ENCODE measurements at regions not wholly inside any gene's neighbourhood (a gene's known extent, or its start where the extent isn't known, plus 50 kb on each side); places are given as distances from the start of the nearest gene placed in this dataset.

GRCh38 chr9:4922730-4923129 lies 62.3 kb upstream of the JAK2 start:
- no peak for TF ChIP-seq CTCF (IDR thresholded peaks at IDR 0.05 in 2 of 3, conservative IDR thresholded peaks at IDR 0.05 in 1 of 3; ENCODE audit: borderline replicate concordance in 1 of 3, insufficient read depth in 1 of 3, low read depth in 2 of 3, low read length in 2 of 3)
- no peak for TF ChIP-seq POLR2A (IDR thresholded peaks at IDR 0.05; ENCODE audit: borderline replicate concordance, extremely low read depth, insufficient read depth, insufficient read length)
- no peak for TF ChIP-seq ZNF274 (IDR thresholded peaks at IDR 0.05; ENCODE audit: low read depth, low read length)
- TF ChIP-seq EGR1 (IDR thresholded peaks at IDR 0.05; ENCODE audit: low read depth), result no peak
- TF ChIP-seq MAX (IDR thresholded peaks at IDR 0.05), result no peak
- no peak for TF ChIP-seq ZFX (IDR thresholded peaks at IDR 0.05)
- no peak for TF ChIP-seq YY1 (IDR thresholded peaks at IDR 0.05; ENCODE audit: extremely low read depth, insufficient replicate concordance, low read depth, low read length)
- TF ChIP-seq JUND (IDR thresholded peaks at IDR 0.05), result no peak
- TF ChIP-seq EZH2phosphoT487 (IDR thresholded peaks at IDR 0.05; ENCODE audit: borderline replicate concordance), result no peak
- no peak for TF ChIP-seq CEBPB (IDR thresholded peaks at IDR 0.05; ENCODE audit: low read depth)
- TF ChIP-seq POLR2AphosphoS5 (IDR thresholded peaks at IDR 0.05; ENCODE audit: low read depth, low read length), result no peak
- no peak for TF ChIP-seq REST (IDR thresholded peaks at IDR 0.05; ENCODE audit: low read depth)
- no peak for TF ChIP-seq EZH2 (IDR thresholded peaks at IDR 0.05)
